ENCODE measurements at regions not wholly inside any gene's neighbourhood (a gene's known extent, or its start where the extent isn't known, plus 50 kb on each side); places are given as distances from the start of the nearest gene placed in this dataset.

DNA sequence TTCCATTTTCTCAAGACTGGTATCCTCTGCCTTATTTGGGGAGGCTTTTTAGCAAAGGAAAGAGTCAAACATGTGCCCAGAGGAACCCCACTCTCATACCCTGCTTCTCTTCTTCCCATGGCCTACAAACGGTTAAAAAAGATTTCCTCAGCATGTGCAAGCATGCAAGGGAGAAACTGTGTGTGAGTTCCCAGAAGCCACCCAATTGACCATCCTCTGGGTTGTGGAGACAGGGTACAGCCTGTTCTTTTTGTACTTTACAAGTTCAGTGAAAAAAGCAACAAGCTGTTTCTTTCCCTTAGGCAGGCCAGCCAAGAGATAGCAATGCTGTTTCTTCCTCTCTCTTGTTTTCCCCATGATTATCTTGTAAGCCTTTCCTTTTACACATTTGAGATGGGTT is 68.8 kb upstream of the MTPN start:
- no peak for TF ChIP-seq EZH2 (IDR thresholded peaks at IDR 0.05; ENCODE audit: insufficient read depth, poor library complexity, severe bottlenecking)
- no peak for TF ChIP-seq EZH2phosphoT487 (IDR thresholded peaks at IDR 0.05; ENCODE audit: insufficient read depth, low read depth)

Measured in GM23248 (cell line).